Suppressor macrophage (primary cell): ENCODE measurements at regions not wholly inside any gene's neighbourhood (a gene's known extent, or its start where the extent isn't known, plus 50 kb on each side); places are given as distances from the start of the nearest gene placed in this dataset.

Source experiments
- DNase-seq, 4 experiments: peaks; one replicate each; pipeline ENCODE4 v3.0.0-alpha.2; 2020 to 2022

GRCh38 chr1:199641531-199641930 lies 386.0 kb upstream of the NR5A2 start:
- DNase-seq = no peak

DNA sequence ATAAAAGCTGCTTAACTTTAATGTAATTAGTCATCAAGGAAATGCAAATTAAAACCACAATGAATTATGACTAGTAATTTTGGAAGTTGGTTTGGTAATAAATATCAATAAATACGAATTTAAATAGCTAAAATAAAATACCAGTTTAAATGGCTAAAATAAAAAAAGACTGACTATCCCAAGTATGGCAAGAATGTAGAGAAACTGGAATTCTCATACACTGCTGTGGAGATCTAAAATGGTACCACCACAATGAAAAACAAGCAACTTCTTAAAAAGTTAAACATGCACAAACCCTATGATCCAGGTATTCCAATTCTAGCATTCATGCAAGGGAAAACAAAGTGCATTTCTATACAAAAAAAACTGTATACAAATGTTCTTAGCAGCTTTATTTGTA lies 382.6 kb upstream of the NR5A2 start:
- DNase-seq = no peak

DNA sequence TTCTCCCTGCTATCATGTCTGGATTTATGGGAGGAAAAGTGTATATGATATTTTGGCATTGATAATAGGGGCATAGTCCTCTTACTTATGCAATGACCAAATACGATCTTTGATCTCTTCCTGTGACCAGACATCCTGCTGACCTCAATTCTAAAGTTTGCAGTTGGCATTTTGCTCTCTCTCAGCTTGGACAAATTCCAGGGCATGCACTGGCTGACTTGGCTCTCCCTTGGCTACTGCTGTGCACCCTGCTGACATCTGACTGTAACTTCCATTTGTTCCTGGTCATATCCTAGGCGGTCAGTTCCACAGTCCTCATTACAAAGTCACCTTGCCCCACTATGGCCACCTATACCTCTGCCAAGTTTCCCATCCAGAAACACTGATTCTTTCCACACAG lies 380.7 kb upstream of the NR5A2 start:
- no peak for DNase-seq

DNA sequence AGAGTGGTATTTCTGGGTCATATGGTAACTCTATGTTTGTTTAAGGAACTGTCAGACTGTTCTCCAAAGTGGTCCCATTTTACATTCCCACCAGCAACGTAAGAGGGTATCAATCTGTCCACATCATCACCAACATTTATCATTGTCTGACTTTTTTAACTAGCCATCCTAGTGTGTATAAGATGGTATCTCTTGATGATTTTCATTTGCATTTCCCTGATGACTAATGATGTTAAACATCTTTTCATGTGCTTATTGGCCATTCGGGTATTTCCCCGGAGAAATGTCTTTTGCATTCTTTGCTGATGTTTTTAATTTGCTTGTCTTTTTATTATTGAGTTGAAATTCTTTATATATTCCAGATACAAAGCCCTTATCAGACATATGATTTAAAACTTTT lies 370.1 kb upstream of the NR5A2 start:
- no peak for DNase-seq

- no peak for DNase-seq
Measured at GRCh38 chr1:199660071-199660470, 367.4 kb upstream of the NR5A2 start.

DNA sequence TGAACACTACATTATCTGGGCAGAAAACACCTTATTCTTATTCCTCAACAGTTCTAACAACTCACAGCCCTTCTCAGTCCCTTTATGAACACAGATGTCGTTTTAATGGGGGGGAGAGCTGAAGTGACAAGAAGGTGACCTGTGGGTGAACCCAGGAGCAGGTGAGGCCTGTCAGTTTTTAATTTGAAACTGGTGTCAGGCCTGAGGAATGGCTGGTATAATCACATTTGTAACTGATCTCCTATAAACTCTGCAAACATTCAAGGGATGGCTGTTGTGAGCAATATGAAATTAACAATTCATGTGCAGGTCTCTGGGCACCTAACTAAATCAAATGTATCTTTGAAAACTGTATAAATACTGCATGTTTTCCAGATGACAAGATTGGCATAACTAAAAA lies 362.1 kb upstream of the NR5A2 start:
- no peak for DNase-seq

GRCh38 chr1:199667089-199667488 lies 360.4 kb upstream of the NR5A2 start:
- no peak for DNase-seq

DNA sequence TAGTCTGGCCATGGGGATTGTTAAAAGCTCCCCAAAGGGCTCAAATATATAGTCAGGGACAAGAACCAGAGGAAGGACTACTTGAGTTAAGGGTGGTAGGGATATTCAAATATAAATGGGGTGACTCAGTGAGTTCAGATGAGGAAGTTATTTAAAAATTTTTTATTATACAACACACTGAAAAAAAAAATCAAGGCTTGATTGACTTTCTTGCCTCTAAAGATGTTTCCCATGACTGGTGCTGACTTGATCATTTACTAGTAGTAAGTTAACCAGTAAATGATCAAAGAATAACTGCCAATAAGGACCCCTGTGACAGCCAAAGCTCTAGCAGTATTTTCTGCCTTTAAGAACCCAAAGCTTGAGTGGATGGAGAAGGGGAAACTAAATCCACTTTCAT lies 357.6 kb upstream of the NR5A2 start:
- peak in 1 of 4 experiments; percentile 3 for DNase-seq

DNA sequence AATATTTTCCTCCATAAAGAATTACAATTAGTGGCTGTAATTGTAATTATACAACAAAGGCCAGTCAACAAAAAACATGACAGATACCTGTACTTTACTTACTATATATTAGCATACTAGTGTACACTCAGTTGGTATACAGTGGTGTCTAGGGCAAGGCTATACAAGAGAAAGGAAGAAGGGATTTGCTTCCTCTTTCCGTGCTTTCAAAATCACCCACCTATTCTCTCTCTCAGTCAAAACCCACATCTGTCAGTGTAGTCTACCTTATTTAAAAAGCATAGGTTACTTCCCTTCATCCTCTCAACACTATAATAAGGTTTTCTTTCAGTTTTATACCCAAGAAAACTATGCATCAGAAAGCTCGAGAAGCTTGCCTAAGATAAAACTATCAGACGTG lies 355.8 kb upstream of the NR5A2 start:
- no peak for DNase-seq

DNA sequence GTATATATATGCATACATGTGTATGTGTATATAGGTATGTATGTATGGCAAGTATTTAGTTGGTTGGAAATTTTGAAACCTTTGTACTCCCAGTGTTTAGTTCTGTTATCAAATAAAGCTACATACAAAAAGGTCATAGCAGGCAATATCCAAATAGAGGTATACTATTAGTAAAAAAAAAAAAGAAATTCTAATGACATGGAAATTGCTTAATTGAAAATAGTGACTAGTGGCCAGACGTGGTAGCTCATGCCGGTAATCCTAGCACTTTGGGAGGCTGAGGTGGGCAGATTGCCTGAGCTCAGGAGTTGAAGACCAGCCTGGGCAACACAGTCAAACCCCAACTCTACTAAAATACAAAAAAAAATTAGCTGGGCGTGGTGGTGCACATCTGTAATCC lies 351.6 kb upstream of the NR5A2 start:
- no peak for DNase-seq

DNA sequence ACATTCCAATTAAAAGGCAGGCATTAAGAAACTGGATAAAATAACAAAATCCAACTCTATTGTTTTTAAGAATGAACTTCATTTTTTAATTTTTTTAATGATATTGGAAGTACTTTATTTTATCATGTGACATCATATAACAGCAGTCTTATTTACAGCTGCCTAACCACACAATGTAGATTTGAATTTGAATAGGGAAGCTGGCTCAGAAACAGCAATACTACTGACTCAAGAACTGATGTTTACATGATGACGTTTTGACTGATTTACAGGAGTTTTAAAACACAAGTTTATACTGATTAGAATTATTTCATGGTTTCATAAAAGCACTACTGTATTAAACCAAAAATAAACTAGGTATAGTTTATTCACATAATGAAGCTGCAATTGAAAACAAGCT lies 348.7 kb upstream of the NR5A2 start:
- DNase-seq = peak in 2 of 4 experiments; percentile 27 to 42

DNA sequence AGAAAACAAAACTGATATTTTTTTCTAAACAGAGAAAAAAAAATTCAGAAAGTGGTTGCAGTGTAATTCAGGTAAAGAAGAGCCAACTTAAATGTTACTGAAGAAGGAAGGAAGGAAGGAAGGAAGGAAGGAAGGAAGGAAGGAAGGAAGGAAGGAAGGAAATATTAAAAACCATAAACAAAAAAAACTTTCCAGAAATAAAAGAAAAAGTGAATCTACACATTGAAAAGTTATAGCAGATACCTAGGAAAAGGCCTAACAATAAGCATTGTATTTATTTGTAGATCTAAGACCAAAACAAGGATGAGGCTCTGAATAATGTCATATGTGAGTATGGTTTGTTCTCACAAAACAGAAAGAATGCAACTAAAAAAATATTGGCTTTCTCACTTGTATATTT lies 345.4 kb upstream of the NR5A2 start:
- no peak for DNase-seq

- peak; percentile 60 to 79 (median 75) for DNase-seq
Measured at GRCh38 chr1:199684686-199685273, 342.7 kb upstream of the NR5A2 start.

DNA sequence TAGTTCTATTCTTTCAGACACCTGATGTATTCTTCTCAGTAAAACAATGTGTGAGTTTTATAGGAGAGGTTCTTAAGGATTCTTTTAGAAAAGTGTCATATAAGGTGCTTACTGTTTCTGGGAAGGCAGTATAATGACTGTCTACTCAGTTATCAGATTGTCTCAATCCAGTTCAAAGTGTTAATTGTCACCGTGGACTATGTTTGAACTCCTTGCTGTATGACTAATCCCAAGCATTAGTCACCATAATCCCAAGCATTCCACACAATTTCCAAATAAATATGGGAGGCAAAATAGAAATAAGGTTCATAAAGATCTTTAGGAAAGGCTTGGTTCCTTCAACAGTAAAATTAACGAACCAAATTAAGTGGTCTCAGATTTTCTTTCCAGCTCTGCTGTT lies 342.1 kb upstream of the NR5A2 start:
- peak in 1 of 4 experiments; percentile 6 for DNase-seq

DNA sequence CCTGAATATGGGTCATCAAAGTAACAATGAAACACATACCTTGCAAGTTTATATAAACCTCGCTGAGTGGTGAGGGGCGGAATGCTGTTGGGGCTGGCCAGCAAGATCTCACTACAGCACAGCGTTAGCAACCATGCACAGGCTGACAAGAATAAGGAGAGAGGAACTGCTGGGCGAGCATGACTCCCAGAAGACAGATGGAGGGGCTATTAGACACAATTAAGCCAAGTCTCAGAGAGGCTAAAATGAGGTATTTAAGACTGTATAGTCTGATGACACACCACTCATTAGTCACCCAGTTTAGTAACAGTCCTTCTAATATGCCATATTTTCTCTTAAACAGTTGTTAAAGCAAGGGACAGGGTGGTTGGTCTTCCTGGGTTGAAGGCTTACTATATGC lies 340.2 kb upstream of the NR5A2 start:
- peak in 2 of 4 experiments; percentile 30 to 46 for DNase-seq

- no peak for DNase-seq
Measured at GRCh38 chr1:199688133-199688676, 339.3 kb upstream of the NR5A2 start.

DNA sequence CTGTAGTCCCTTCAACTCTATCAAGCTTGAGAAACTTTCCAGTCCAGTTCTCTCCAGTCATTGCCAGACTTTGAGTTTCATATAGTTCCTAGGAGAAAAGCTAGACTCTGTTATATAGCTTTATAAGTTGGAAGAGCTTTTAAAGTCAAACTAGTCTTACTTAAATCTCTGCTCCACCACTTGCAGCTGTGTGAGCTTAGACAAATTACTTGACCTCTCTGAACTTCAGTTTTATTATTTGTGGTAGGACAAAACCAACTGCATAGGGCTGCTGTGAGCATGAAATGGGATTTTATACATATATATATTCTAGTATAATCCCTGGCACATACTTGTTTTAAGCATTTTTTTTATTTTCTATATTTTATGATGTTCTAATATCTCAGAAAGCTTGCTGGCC lies 338.7 kb upstream of the NR5A2 start:
- DNase-seq = no peak

DNA sequence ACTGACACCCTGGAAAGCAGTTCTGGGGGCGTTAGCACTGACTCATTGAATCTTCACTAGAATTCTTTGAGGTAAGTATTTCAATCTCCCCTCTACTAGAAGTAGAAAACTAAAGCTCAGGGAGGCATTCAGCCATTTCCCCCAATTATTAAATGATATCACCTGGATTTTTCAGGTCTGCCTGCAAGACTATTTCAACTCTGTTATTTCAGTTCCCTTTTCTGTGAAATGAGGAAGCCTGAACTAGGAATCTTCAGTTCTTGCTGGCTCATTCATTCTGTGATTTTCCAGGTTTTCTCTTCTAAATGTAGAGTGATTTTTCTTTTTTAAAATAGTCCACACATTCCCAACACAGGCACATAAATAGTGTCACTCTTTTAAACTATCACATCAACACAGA lies 337.0 kb upstream of the NR5A2 start:
- peak in 2 of 4 experiments; percentile 42 to 46 for DNase-seq

GRCh38 chr1:199691540-199691939 lies 336.0 kb upstream of the NR5A2 start:
- DNase-seq = peak; percentile 61 to 93 (median 82)

DNA sequence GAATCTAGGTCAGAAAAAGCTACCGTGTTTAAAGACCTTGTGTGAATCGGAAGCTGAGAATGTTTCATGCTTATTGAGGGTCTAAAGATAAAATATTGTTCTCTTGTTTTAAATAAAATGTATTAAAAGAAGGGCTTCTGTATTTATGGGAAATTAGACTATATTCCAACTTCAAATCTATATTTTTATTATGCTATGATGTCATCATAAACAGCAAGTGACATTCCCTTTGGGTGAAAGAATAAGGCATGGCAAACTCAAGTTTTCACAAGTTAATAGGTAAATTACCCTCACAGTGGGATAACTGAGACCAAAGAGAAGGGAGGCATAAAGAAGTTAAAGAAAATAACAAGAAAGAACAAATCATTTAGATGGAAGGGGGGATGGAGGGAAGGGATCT lies 333.8 kb upstream of the NR5A2 start:
- DNase-seq = no peak

DNA sequence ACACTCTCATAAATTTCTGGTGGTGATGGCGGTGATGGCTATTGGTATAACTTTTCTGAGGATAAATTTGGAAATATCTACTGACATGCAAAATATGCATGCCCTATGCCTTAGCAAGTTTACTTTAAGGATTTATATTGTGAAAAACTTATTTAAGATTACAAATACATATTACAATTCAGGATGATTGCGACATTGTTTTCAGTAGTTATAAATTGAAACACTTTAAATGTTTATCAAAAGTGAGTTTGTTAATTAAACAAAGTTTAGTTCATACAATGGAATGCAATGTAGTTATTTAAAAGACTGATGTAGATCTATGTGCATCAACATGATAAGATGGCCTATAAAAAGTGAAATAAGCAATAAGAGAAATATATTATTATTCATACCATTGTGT lies 331.3 kb upstream of the NR5A2 start:
- DNase-seq = no peak

GRCh38 chr1:199698222-199698621 lies 329.3 kb upstream of the NR5A2 start:
- DNase-seq = no peak

- no peak for DNase-seq
Measured at GRCh38 chr1:199700551-199700950, 327.0 kb upstream of the NR5A2 start.

DNA sequence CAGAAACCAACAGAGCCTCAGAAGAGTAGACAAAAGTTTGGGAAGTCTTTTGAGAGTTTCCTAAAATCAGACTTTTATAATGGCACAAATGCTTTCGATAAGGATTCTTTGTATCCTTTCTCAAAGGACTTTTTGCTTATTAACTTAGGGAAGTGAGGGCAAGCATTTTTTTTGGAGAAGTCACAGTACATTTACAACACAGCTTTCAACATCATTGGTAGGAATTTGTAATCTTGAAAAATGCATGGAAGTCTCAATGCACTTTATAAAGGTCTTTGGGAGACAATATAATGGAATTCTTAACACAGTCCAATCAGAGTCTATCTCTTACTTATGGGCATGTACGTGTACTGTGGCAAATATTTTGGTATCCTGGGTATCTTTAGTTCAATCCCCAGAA lies 325.8 kb upstream of the NR5A2 start:
- peak in 2 of 4 experiments; percentile 58 to 67 for DNase-seq

DNA sequence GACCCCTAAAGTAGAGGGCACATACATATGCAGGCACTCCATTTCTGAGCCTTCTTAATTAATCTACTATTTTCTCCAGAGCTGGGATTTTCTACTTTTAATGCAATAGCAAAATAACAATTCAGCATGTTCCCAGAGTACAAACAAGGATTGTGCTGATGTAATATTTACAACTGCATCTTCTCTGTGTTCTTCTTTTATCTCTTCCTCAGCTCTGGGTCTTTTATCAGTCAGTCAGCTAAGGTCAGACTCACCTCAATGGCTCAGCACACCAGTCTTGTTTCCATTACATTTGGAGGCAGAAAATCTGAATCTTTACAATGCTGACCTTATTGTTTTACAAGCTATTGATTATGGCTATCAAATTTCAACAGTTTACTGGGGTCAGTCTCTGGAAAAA lies 323.3 kb upstream of the NR5A2 start:
- DNase-seq = no peak
